Fibroblast of gingiva (primary cell): ENCODE measurements at regions not wholly inside any gene's neighbourhood (a gene's known extent, or its start where the extent isn't known, plus 50 kb on each side); places are given as distances from the start of the nearest gene placed in this dataset.
"Not testable (repeated sequence)": the region's sequence is repeated elsewhere in the genome, so short reads cannot be mapped to it uniquely, and the experiment has no call there.

Experiments
- DNase-seq: peaks from one replicate; pipeline ENCODE4 v3.0.0-alpha.2; 2011; ENCODE audit warnings: low read depth

DNA sequence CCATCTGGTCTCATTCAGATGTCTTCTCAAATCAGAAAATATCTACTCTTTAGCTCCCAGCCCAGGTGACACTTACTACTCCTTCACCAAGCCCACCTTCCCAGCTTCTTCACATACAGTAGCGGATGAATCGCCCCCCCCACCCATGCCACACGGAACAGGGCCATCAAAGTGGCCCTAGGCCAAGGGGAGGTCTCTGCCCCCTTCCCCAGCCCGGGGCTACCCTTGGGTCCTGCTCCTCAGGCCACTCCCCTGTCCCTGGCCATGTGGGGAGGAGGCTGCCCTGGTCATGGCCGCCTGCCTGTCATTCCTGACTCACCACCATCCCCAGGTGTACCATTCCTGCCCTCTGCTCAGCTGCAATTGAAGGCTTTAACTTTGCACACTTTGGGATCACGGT lies 142.8 kb downstream of the NECTIN1 start:
- no peak for DNase-seq

DNA sequence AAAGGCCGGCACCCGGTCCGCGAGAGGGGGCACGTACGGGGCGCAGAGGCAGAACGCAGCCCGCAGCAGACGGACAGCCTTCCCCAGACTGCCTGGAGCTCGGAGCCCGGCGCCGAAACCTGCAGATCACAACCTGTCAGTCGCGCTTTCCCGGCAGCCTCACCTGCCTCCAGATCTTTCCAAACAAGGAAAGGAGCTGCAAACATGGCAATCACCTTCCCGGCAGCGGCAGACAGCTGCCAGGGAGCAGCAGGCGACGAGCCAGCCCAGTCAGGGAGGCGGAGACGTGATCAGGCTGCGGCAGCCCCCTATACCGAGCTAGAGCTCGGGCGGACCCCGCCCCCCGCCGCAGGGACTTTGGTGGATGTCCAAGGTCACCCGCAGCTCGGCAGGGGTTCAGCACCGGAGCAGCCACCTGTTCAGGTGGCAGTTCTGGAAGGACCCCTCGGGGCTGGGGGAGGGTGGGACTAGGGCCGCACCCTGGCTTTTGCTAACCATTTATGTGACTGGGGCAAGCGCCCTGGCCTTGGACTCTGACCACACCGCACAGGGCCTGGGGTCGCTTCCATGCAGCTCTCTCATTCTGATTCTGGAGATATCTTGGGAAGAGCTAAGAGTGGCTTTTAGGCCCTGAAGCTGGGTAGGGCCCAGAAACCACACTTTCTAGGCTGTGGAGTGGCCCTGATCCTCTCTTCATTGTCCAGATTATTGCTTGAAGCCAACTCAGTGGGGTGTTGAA lies 143.8 kb downstream of the NECTIN1 start:
- DNase-seq, result no peak

DNA sequence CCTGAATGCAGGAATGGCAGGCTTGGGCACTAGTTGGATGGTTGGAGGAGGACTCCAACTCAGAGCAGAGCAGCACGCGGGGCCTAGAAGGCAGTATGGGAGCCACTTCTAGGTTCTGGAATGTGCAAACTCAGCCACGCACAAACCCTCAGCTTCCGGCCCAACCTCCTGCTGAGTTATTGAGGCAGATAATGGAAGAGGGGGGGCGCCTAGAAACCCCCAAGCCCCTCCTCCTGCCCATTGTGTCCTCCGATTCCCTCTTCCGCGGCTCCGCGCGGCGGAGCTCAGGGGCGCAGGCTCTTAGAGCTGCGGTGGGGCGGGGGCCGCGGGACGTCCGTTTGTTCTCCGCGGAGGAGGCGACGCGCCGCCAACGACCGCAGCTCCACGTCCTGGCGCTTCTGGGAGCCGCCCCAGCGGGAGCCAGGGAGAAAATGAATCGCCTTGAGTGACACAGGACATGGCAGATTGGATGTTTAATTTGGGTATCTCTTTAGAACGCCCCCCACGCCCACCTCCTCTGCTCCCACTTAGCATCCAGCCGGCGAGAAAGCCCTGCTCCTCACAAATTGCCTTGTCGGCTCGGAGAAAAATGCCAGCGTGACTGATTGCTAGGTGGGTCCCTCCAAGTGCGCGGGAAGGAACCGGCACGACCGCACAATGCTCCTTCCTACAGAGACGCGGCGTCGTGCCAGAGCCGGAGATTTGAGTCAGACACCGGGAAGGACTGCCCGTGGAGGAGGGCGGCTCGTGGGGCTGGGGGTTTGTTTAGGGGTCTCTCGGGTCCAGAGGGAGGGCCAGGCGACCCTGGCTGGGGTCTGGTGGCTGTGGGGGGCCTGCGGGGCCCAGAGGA lies 144.6 kb downstream of the NECTIN1 start:
- peak; percentile 35 for DNase-seq

DNA sequence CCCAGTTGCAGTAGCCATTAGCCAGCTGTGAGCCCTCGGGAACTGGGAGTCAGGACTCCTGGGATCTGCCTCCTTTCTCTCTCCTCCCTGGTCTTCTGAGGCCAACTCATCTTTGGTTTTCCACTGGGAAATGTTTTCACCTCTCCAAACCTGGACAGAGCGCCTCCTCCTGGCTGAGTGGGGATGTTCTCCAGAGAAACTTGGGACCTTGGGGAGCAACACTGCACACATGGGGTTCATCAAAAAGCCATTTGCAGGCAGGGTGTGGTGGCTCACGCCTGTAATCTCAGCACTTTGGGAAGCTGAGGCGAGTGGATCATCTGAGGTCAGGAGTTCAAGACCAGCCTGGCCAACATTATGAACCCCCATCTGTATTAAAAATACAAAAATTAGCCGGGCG lies 145.4 kb downstream of the NECTIN1 start:
- DNase-seq, result no peak

DNA sequence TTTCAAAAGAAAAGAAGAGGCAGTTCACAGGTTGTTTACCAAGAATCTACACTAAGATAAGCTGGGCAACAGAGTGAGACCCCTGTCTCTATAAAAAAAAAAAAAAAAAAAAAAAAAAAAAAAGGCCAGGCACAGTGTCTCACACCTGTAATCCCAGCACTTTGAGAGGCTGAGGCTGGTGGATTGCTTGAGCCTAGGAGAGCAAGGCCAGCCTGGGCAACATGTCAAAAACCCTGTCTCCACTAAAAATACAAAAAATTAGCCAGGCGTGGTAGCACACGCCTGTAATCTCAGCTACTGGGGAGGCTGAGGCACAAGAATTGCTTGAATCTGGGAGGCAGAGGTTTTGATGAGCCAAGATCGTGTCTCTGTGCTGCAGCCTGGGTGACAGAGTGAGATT lies 147.6 kb downstream of the NECTIN1 start:
- DNase-seq, result not testable (repeated sequence)

DNA sequence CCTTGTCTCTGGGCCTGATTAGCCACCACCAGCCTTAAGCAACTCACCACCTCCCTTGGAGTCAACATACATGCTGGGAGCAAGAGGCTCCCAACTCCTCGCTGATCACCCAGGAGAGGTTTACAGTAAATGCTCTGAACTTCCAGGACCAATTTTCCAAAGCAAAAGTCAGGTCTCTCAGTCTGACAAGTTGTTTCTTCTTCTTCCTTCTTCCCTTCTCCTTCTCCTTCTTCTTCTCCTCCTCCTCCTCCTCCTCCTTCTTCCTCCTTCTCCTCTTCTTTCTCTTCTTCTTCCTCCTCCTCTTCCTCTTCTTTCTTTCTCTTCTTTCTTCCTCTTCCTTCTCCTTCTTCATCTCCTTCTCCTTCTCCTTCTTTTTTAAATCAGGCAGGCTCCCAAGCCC lies 148.2 kb downstream of the NECTIN1 start:
- no peak for DNase-seq

DNA sequence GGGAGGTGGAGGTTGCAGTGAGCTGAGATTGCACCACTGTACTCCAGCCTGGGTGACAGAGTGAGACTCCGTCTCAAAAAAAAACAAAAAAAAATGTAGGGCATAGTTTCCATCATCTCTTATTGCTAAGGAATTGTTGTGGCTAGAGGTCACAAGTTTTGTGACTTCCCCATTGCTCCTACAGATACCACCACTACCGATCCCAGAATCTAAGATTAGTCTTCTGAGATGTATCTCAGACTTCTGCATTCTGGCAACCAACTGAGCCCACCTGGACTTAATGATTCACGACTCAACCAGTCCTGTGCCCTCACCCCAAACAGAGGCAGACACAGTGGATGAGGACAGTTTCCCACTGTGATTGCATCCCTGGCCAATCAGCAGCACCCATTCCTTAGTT lies 148.9 kb downstream of the NECTIN1 start:
- no peak for DNase-seq

DNA sequence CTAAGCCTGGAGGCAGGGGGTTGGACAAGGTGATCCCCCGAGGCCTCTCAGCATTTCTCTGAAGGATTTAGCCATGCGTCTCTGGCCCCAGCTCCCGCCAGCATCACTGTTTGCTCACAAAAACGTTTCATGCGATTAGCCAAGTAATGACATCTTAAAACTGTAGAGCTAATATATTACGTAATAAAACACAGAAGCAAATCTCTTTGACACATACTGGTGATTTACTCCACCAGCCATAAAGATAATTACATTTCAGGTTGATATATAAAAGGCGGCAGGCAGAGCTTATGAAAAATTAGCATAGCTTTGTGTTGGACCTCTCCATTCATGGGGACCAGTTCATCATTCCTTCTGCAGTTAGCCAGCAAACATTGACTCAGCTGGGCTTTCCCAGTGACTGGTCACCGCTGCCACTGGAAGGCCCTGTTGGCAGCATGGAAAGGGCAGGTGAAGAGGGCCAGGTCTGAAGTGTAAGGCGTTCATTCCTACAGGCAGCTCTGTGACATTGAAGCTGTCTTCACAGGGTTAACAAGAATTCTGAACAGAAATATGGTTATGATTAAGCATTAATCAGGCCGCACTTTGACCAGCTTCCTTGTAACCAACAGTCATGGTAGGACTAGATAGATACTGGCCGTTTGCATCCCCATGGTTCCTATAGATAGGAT lies 150.3 kb downstream of the NECTIN1 start:
- no peak for DNase-seq

DNA sequence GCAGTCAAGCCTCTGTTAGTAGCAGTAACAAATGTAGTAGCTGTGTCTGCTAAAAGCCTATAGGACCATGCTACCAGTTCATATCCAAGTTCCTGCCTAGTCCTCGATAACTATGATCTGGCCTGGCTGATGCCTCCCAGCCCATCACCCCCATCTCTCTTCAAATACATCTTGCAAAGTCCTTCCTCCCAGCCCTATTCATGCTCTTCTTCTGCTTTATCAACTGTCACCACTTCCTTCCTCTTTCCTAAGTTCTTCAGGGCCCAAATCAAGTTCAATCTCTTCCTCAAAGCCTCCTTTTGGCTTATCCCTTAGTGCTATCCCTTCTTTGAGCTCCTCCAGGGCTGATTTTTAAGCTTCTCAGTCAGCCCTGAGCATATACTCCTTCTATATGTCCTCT lies 150.9 kb upstream of the THY1 start:
- no peak for DNase-seq

DNA sequence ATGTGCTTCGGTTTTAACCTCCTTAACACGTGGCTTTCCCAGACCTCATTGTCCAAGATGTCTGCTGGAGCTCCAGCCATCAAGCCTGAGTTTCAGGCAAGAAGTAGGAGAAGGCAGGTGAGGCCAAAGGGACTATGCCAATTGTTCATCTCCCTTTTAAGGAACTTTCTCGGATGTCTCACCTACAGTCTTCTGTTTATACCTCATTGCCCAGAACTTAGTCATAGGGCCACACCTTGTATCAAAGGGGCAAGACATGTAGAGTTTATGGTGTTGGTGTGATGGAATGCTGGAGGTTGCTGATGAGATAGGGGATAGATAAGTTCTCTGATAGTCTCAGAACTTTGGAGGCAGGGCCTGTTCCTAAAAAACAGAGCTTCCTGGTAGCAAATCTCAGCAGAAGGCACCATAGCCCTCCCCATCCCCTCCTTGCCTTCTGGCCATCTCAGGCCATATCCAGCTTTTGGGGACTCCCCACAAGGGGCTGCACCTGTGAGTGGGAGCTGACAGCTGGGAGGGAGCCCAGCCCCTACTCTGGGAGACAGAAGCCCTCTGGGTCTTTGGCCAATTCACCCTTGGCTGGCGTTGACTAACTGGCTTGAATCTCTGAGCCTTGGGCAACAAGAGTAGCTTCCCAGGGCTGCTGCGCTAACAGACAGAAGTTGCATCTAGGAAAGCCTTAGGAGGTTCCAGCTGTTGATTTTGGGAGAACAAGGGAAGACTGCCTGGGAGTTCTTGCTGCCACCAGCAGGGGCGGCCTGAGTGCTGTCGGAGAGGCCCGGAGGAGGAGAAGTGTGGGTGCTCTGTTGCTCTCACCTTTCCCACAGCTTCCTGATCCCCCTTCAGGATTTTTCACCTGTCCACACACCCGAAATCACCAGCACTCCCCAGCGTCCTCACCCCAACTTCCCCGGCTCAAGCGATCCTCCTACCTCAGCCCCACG lies 149.8 kb upstream of the THY1 start:
- DNase-seq, result no peak

DNA sequence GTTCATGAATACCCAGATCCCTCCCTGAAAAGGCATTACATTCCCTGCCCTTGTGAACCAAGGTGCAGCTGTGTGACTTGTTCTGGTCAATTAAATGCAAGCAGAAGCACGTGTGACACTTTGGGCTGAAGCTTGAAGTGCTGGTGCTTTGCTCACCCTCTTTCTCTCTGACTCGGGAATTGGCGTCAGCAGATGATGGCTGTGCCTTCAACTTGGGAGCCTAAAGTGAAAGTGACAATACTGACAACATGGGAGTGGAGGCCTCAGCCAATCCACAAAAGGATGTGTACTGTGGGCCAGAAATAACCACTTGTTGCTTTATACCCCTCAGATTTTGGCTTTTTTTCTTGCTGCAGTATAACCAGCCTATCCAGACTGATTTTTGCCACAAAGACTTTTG lies 148.3 kb upstream of the THY1 start:
- DNase-seq, result no peak

DNA sequence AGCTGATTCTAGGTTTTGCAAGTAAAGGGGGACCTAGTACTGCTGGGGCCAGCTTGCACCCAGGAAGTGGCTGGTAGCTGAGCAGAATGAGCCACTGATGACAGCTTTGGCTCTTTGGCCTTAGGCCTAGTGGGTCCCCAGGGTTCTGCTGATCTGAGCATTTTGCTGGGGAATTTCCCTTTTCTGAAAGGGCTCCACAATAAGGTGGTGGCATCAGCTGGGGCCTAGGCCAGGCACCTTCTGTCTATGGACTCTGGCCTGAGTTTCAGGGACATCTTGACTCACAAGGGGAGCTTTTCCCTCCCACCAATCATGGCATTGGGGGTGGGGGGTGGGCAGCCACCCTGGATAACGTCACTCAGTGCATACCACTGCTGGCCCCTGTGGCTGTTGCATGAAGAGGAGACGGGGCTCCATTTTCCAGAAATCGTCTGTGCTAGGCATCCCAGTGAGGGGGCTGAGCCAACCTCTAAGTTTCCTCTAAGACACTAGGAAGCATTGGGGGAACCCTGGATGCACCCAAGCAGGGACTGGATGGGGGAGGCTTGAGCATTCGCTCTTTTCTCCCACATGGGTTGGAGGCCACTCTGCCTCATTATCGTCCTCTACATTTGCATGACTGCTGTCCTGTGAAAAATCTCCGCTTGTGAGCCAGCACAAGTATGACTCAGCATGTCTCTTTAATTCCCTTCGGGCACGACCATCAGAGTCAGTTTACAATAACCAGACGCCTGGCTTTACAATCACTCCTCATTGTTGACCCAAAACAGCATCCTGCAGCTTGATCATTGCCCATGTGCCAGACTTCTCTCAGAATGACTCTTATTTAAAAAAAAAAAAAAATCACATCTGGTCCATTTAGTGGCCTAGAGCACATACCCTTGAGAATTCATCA lies 145.0 kb upstream of the THY1 start:
- DNase-seq, result peak; percentile 93

DNA sequence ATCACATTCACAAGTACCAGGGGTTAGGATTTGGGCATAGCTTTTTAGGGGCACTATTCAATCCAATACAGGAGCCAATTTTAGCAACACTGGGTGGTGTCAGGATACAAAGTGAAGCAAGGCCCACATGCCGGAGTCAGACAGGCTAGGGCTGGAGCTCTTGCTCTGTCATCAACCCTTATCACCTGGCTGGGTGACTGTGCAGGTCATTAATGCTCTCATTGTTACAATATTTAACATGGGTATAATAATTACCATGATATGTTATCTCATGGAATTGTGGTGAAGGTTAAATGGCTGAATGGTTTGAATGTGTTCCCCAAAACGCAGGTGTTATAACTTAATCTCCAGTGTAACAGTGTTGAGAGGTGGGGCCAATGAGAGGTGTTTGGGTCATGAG lies 143.3 kb upstream of the THY1 start:
- DNase-seq, result no peak

DNA sequence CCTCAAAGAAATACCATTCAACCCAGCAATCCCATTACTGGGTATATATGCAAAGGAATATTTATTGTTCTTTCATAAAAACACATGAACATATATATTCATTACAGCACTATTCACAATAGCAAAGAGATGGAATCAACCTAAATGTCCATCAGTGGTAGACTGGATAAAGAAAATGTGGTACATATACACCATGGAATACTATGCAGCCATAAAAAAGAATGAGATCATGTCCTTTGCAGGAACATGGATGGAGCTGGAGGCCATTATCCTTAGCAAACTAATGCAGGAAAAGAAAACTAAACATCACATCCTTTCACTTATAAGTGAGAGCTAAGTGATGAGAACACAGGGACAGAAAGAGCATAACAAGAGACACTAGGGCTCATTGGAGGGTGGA lies 142.7 kb upstream of the THY1 start:
- DNase-seq, result not testable (repeated sequence)

DNA sequence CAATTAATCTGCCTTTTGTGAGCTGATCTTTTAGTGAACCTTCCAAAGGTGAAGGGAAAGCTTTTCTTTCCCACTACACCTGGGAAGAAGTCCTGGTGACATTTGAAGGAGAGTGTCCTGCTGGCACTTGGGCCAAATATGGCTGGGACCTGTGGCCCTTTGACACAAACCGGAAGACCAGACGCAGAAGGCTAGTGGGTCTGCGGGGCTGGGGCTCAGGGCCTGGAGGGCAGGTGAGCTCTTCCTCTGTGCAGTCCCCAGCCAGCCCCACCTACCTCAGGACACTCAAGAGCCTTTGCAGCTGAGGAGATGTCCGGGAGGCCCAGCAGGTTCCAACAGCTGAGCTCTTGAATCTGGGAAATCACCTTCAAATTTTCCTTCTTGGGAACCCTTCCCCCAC lies 138.0 kb upstream of the THY1 start:
- DNase-seq, result no peak

DNA sequence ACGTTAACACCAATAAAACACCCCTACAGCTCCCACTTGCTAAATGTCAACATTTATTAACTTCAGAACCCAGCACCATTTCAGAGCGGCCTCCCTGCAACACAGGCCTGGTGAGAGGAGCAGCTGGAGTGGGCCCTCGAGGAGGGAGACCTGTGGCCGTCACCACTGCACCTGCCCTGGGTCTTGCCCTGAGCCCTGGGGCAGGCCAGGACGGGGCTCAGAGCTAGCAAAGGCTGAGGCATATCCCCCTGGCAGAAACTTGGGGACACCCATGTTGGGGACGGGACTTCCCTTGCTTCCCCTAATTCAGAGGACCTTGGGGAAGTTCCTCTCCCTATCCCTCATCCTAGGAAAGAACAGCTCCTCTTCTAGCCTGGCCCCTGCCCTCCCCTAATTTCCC lies 137.3 kb upstream of the THY1 start:
- DNase-seq, result no peak

DNA sequence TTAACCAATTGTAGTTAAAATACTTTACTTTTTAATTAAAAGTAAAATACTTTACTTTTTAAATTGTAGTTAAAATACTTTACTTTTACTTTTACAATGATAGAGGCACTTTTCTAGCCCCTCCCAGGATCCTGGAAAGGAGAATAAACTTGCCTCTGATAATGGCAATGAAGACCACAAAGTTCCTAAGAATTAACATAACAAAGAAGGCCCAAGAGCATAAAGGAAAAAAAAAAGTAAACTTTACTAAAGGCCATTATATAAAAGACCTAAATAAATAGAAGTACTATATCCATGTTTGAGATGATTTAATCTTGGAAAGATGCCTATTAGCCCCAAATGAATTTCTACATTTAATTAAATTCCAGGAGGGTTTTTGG lies 129.1 kb upstream of the THY1 start:
- no peak for DNase-seq

DNA sequence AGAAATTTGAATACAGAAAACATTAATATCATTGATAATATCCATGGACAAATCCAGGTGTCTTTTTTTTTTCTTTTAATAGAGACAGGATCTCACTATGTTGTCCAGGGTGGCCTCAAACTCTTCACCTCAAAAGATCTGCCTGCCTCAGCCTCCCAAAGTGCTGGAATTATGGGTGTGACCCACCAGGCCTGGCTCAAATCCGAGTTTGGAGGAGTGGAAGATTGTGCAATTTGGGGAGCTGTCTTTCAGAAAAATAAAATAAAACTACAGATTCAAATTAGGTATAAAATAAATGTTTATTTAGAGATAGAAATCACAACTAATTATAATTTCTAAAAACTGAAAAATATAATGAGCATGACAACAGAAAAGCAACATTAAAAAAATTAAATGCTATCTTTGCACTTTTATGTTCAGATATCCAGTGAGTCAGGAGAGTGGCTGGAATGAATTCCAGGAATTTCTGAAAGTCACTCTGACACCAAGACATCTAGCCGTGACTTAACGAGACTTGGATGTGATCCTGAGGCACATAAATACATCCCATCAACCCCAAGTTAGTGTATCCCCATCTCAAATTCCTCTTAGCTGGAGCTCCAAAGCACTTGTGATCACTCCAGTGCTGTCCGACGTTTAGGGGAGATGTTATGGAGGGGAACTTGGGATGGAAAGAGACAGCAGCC lies 128.6 kb upstream of the THY1 start:
- DNase-seq, result no peak

DNA sequence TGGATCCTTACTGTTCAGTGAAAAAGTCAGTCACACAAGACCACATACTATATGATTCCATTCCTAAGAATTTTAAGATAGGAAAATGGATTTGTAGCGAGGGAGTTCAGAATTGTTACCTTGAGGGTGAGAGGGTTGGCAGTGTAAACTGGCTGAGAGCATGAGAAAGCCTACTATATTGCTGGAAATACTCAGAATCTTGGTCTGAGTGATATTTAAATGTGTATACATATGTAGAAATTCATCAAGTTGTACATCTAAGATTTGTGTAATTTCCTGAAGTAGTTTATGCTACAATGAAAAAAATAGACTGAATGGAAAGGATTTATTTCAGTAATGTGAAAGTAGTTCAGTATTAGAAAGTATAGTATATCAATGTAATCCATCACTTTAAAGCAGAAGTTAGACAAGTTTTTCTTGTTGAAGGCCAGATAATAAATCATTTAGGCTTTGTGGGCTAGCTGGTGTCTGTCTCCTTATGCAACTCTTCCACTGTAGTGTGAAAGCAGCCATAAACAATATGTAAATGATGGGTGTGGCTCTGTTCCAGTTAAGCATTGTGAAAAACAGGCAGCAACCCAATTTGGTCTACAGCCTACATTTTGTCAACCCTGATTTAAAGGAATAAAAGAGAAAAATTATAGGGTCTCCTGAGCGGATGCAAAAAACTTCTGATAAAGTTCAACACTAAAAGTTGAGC lies 127.2 kb upstream of the THY1 start:
- DNase-seq, result no peak

DNA sequence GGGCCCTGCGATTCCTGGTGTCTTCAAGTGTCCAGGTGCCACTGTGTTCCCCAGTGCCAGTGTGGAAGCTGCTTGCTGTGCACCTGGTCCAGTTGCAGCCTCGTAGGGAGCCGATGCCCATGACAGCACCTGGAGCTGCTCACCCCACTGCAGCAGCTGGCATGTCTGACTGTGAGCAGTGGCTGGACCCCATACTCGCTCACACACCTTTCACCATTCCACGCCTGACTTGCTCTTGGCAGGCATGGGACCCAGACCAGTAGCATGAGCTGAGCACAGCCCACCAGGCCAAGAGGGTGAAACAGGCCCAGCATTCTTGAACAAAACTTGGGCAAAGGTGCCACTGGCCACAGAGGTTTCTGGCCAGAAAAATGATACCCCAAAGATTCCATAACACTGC lies 124.5 kb upstream of the THY1 start:
- DNase-seq, result no peak
